Muscle of arm (tissue), 1 donor: ENCODE measurements at regions not wholly inside any gene's neighbourhood (a gene's known extent, or its start where the extent isn't known, plus 50 kb on each side); places are given as distances from the start of the nearest gene placed in this dataset.
"Not testable (repeated sequence)": the region's sequence is repeated elsewhere in the genome, so short reads cannot be mapped to it uniquely, and the experiment has no call there.

ENCODE experiments used
- DNase-seq: peaks from one replicate; pipeline ENCODE4 v3.0.0-alpha.2; 2013

DNA sequence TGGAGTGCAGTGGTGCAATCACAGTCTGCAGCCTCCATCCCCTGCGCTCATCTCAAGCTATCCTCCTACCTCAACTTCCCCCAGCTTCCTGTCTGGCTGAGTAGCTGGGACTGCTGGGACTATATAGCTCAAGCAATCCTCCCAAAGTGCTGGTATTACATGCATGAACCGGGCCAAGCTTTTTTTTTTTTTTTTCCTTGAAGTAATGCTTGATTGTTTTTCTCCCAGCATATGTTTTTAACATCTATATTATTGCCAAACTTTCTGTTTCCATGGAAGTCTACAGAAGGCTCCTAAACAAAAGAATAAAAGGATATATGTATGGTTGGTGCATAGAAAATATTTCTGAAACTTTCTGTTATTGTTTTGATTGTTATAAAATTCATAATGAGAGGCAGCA is 853.6 kb downstream of the KCNA4 start:
- DNase-seq: peak; percentile 41

DNA sequence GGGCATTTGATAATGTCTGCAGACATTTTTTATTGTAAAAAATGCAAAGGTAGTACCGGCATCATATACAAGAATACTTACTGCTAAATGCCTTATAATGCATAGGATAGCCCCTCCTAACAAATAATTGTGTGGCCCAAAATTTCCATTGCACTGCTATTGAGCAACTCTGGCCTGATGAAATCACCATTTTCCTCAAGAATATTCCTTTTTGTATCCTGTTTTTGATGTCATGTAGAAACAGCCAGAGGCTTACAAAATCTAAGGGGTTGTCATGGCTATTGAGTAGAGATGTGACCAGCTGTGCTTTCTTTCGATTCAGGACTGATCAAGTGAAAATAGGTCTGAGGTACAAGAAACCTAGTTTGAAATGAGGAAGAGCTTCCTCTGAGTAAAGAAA is 854.3 kb downstream of the KCNA4 start:
- no peak for DNase-seq

DNA sequence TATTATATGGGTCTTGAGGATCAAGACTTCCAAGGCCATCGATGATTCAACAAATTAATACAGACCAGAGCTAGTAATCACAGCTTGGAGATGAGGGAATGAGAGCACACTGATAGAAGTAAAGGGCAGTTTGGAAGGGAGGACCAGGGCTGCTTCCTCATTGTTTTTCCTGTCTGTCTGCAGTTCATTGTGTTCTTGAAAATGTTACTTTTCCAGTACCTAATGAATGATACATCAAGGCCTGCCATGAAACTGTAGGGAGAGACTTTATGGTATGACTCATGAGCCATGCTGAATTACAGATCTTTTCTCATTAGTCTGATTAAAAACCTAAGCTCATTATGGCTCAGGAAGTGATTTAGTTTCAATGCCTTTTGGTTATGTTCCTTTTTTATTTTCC is 855.6 kb downstream of the KCNA4 start:
- no peak for DNase-seq

DNA sequence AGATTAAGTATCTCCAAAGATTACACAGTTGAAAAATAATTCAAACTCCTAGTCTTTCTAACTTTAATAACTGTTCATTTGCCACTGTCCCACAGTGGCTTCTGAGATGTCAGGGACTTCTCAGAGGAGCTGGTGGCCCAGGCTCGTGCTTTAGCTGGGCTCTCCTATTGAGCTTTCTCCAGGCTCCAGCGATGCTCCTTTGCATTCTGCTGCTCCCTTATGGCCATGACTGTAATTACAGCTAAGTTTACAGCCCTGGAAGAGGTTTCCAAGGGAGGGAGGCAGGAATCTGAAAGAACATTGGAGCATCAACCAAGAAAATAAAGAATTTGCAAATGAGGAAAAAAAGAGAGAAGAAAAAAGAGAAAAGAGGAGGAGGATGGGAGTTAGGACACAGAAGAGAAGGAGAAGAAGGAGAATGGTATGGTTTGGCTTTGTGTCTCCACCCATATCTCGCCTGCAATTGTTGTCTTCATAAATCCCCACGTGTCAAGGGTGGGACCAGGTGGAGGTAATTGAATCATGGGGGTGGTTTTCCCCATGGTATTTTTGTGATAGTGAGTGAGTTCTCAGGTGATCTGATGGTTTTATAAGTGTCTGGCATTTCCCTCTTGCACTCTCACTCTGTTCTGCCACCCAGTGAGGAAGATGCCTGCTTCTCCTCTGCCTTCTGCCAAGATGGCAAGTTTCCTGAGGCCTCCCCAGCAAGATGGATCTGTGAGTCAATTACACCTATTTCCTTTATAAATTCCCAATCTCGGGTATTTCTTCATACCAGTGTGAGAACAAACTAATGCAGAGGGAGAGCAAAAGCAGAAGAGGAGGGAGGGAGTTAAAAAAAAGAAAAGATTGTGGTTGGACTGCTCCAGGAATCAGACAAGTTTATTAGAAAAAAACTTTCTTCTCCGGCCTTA is 857.0 kb downstream of the KCNA4 start:
- peak; percentile 23 for DNase-seq

DNA sequence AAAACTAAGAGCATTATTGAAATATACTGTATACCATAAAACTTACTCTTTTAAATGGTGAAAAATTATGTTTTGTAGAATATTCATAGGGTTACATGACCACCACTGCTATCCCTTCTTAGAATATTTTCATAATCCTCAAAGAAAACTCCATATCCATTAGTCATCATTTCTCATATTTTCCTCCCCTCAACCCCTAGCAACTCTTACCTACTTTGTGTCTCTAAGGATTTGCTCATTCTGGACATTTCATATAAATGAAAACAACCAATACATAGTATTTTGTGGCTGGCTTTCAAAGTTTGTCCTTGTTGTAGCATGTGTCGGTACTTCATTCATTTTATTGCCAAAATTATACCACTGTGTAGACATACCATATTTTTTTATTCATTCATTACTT is 863.8 kb downstream of the KCNA4 start:
- DNase-seq: no peak

DNA sequence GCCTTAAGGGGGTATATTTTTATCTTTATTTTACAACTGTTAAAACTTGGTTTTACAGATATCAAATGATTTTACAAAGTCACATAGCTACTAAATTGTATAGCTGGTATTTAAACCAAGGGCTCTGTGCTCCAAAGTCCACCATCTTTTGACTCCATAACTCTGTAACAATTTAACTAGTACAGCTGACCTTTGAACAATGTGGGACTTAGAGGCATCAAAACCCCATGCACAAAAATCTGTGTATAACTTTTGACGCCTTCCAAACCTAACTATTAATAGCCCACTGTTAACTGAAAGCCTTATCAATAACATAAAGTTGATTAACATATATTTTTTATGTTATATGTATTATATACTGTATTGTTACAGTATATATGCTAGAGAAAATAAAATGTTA is 874.3 kb downstream of the KCNA4 start:
- not testable (repeated sequence) for DNase-seq

DNA sequence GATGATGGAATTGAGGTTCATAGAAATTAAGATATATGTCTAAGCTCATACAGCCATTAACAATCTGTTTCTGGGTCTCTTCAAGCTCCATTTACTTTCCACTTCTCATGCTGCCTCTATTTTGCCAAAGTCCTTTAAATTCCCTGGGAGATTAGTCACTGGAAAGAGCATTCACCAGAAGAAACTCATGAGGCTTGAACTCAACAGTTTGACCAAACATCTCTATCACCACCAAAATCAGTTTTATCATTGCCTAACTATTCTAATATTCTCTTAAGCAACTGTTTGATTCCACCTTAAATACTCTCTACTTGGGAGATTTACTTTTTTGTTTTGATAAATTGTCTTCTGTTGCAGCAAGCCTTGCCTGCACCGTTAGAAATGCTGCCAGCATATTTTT is 881.3 kb downstream of the KCNA4 start:
- no peak for DNase-seq

DNA sequence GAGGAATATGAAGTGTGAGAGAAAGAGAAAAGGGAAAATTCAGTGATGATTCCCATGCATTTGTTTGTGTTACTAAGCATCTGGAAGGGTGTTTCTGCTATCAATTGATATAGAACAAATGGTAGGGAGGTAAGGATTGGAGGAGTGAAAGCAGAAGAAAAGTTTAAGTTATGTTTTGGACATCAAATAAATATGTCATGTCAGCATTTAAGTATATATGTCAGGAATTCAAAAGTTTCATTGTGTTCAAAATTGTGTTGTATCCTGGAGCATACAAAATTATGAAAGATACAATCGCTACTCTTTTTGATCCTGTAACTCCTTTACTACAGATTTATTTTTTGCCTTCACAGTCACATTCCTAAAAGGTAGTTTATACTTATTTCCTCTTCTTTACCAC is 885.8 kb downstream of the KCNA4 start:
- no peak for DNase-seq

DNA sequence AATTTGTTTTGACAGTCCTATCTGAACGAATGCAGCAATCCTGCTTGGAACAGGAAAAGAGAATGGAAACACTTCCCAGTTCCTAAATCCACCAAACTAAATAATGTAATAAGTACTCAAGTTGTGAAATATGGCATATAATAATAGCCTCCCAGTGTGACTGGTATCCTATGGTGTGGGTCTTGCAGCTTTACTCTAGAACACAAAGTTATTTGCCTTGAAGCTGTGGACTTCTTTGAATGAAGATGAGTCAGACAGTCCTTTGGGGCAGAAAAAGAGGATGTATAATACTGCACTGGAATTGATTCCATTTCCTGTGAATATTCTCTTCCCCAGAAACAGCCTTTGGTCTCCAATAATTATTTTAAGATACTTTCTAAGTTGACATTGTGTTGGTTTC is 887.0 kb downstream of the KCNA4 start:
- no peak for DNase-seq

DNA sequence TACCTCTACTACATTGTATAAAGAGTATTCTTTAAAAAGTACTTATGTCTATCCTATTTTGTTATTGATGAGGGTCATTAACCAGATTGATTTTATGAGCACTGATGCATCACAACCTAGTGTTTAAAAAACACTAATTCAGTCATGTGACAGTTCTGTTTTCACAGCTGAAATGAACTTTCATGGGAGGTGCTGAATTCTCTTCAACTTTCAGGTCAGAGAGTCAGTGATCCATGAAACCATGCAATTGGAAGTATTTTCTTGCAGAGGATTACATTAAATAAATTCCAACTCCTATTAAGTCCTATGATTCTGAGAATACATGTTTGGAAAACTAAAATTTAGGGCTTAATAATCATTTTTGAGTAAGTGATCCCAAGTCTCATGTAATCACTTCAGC is 889.4 kb downstream of the KCNA4 start:
- no peak for DNase-seq

DNA sequence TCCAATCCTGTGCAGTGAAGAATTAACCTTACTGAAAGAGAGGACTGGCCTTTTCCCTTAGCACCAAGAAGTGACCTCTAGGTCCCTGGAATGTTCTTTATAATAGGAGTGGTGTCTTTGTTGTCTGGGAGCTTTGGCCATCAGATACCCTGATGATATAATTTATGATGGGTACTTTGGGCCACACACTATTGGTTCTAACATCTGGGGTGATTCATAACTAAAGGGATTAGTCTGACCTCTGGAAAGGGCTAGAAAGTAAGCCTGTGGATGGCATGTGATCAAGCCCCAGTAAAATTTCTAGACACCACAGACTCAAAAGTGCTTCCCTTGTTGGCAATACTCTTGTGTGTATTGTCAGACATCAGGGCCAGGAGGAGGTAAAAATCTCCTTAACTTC is 891.2 kb downstream of the KCNA4 start:
- no peak for DNase-seq

DNA sequence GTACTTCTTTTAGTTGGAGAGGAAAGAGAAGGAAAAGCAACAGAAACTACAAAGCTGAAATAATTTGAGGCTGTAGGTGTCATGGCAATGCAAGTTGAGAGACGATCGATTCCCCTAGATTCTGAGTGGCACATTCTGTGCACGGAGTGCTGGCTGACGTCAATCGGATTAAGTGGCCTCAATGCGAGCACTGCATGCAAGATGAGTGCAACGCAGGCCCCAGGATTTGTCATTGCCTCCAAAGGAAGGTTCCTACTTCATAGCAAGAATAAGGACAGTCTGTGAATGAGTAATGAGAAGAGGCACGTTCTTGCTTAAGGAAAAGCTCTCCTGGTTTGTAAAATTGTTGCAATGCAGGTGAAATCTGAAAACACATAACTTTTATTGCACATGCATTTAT is 892.4 kb downstream of the KCNA4 start:
- DNase-seq: no peak

DNA sequence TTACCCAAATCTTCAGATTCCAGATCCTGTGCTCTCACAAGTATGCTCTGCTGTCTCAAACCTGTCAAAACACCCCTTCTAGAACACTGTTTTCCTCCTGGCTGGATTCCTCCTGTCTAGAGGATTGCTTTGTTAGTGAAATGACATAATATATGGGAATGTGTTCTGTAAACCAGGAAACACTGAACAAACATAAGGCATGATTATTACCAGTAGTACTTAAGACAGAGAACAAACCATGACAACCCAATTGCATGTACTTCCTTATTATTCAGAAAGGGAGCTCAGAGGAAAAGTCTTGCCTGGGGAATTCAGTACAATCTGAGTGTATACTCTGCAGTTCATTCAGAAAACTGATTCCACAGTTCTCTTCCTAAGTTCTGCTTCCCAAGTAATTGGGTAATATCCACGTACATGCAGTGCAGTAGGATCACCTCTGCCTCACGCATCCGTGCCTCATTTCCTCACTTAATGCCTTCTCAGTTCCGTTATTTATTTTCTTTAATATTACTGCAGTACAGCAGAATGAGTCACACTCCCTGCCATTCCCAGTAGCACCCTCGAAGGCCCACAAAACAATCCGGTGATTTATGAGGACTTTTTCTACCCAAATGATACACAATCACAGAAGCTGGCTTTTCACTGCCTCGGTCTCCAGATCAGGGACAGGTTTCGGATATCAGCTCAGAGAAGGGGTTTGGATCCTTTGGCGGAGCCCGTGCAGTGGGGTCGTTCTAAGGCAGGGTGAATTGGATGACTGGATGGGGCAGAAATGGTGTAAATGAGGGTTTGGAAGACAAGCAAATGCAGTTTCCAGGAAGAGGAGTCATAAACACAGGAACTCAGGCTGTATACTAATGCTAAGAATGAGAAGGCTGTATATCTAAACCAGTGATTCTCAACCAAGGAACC is 896.9 kb downstream of the KCNA4 start:
- DNase-seq: peak; percentile 10

DNA sequence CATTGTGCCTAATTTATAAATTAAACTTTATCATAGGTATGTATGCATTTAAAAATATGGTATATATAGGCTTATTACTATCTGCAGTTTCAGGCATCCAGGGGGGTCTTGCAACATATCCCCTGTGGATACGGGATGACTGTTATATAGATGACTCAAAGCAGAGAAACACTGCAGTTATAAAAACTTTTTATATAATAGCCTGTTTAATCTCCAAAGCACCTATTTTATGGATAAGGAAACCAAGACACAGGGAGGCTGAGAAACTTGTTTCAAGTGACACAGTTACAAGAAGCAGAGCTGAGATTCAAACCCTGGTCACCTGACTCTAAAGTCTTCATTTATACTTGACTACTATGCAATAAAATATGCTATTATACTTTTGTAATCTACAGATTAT is 897.7 kb downstream of the KCNA4 start:
- no peak for DNase-seq

DNA sequence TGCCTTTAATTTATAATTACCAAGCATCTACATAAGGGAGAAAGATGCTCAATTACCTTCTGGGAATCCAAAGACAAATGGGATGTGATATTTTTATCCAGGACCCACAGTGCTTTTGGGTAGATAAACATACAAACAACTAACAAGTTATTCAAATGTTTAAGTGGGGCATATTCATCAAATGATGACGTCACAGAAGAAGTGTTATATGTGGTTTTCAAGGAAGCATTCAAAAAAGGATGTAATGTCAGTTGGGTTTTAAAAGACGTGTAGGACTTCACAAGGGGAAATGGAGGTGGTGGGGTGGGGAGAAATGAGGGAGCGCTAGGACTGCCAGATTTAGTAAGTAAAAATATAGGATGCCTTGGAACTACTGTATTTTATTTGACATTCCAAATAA is 915.9 kb downstream of the KCNA4 start:
- DNase-seq: no peak

DNA sequence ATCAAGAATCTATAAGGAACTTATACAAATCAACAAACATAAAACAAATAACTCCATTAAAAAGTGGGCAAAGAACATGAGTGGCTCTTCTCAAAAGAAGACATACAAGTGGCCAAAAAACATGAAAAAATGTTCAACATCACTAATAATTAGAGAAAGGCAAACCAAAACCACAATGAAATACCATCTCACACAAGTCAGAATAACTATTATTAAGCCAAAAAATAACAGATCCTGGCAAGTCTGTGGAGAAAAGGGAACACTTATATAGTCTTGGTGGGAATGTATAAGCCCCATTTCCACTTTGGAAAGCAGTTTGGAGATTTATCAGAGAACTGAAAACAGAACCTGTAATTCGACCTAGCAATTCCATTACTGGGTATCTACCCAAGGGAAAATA is 921.0 kb downstream of the KCNA4 start:
- DNase-seq: no peak

DNA sequence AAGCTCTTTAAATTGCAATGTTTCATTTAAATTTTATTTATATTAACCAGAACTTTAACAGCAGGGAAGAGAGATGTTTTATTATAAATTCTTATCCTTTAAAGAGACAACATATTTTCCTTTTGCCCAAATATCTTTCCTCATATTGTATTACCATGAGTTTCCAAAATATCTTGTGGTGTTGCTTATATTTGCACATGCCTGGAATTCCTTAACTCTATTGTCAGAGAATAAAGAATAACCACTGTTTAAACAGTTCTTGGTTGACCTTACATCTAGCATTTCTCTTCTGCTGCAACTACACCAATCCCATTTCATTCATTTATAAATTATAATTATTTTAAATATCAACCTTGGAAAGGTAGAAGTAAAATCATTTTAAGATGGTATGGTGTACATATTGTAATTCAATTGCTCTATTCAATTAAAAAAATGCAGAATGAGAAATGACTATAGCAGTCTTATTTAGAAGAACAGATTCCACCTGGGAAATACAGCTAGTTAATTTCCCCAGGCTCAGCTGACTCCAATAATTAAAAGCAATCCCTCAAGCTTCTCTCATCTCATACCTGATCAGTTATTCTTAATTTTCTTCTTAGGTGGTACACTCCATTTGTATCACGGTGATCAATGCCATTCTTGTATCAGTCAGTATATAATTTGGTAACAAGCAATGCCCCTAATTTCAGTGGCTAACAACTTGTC is 923.3 kb downstream of the KCNA4 start:
- DNase-seq: no peak

DNA sequence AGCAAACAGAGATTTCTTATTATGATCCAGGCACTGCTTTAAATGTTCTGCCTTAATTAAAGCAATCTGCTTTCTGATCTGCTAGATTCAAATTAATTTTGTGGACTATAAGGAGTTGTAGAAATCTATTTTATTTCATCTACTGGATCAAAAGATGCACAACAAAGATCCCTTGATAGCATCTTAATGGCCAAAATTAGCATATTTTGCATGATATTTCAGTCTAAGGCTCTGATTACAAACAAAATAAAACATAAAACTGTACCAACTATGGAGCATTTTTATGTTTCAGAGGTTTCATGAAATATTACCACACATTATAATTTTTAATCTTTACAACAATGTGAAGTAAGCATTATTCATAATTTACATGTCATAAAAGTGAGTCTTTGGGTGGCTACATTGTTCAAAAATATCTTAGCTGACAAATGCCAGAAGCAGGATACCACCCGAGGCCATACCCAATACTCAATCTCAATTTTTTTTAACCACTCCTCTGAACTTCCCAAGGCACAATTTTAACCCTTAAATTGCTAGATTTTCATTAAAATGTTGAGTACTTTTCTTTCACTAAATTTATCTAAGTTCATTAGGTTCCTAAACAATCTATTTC is 929.5 kb downstream of the KCNA4 start:
- no peak for DNase-seq

DNA sequence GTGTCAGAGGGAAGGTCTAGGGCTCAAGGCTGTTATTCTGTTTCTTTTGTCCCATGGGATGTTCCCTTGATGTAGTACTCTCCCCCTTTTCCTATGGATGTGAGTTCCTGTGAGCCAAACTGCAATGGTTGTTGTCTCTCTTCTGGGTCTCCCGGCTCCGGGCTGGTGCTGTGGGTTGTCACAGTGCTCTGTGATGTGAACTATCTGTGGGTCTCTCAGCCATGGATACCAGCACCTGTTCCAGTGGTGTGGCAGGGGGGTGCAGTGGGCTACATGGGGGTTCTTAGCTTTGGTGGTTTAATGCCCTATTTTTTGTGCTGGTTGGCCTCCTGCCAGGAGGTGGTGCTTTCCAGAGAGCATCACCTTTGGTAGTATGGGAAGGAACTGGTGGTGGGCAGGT is 941.1 kb downstream of the KCNA4 start:
- DNase-seq: no peak

DNA sequence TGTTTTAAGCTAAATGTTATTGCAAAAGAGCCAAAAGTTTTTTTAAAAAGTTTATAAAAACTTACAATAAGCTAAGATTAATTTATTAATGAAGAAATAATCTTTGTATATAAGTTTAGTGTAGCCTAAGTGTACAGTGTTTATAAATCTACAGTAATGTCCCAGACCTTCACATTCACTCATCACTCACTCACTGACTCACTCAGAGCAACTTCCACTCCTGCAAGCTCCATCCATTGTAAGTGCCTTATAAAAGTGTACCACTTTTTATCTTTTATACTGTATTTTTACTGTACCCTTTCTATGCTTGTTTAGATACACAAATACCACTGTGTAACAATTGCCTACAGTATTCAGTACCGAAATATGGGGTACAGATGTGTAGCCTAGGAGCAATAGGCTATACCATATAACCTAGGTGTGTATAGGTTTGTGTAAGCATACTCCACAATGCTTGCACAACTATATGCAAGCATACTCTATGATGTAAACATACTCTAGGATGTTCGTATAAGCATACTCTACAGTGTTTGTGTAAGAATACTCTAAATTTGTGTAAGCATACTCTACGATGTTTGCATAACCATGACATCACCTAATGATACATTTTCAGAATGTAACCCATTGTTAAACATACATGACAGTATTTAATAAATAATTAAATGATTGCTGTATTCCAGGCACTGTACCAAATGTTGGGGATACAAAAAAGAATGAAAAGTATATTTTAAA is 953.0 kb downstream of the KCNA4 start:
- DNase-seq: no peak

DNA sequence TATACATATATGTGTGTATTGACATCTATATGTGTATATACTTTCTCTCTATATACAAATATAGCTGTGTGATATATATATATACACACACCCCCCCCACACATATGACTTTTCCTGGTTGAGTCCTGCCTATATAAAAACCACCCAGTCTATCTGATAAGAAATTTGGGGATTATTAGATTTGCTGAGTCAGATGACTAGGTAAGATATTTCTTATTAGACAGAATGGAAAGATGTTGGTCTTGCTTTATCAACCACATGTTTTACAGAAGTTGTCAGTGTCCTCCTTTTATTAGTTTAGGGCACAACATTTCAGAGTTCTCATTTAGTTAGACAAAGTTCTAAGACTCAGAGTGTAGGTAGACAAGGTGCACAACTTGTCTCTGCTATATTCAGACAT is 953.3 kb downstream of the METTL15 start:
- no peak for DNase-seq
